HG03175 (cell line): ENCODE measurements at regions not wholly inside any gene's neighbourhood (a gene's known extent, or its start where the extent isn't known, plus 50 kb on each side); places are given as distances from the start of the nearest gene placed in this dataset.

Source experiments
- ATAC-seq: cut with Tn5 transposase; IDR thresholded peaks from one replicate; pipeline ENCODE4 v1.9.1; 2021; ENCODE audit warnings: mild to moderate bottlenecking, moderate library complexity; ENCODE audit not compliant: unreplicated experiment

DNA sequence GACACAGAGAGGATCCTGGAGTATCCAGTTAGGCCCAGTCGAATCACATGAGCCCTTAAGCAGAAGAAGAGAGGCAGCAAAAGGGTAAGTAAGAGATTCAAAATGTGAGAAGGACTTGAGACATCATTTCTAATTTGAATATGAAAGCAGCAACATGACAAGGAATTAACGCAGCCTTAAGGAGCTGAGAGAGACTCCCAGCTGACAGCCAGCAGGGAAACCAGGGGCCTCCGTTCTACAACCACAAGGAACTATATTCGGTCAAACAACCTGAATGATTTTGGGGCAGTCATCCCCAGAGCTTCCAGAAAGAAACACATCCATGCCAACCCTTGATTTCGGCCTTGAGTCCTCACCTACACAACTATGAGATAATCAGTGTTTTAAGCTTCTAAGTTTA, 189.7 kb upstream of the MTNR1B start:
- no peak for ATAC-seq

GRCh38 chr11:92781151-92781550, 188.3 kb upstream of the MTNR1B start:
- no peak for ATAC-seq

DNA sequence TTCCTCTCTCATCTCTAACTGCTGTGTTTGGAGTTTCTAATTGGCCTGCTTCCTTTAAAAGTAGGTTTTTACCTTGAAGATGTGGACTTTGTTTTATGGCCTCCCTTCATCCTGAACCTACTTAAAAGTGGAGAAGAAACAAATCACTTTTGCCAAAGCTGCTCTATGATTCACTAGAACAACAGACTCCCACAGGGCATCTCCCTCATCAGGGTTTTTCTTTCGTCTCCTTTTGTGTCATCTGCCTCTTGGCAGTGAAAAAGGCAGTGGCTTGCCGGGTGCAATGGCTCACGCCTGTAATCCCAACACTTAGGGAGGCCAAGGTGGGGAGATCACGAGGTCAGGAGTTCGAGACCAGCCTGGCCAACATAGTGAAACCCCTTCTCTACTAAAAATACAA, 186.6 kb upstream of the MTNR1B start:
- no peak for ATAC-seq

DNA sequence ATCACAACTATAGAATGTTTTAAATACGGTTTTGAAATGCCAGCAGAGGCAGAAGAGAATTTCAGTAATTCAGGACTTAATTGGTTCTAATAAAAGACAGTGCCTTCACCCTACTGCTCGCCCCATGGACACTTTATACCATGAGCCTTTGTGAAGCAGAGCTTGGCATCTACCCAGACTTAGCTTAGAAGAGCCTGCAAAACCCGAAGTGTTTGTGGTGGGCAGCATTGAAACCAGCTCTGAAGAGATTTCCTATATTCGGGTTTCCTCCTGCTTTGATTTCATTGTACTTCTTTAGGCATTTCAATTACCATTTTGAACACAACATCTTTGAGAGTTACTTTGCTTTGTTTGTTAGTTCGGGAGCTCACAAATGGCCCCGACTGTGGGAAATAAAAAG, 185.1 kb upstream of the MTNR1B start:
- ATAC-seq: no peak

DNA sequence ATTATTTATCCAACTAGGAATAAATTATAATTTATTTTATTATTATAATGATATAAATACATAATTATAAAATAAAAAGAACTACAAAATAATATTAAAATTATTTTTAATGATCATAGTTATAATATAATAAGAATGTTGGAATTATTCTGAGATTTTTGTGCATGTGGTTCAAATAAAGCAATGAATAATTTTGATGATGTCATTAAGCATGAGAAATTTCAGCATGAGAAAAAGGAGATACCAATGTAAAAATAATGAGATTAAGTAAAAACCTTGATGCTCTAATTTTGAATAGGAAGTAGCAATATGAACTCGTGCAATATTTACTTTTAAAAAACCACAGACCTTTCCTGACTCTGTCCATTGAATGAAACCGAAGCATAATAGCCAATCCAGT, 181.8 kb upstream of the MTNR1B start:
- no peak for ATAC-seq

DNA sequence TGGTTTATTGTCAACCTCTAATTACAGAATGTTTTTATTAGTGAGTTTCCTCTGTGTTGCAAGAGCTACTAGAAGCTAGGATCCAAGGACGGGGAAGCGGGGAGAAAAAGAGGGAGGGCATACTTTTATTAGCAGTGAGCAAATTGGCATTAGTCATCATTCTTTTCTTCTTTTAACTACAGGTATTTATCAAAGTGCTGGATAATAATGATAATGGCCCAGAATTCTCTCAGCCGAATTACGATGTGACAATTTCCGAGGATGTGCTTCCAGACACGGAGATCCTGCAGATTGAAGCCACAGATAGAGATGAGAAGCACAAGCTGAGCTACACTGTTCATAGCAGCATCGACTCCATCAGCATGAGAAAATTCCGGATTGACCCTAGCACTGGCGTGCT, 179.7 kb upstream of the MTNR1B start:
- no peak for ATAC-seq

DNA sequence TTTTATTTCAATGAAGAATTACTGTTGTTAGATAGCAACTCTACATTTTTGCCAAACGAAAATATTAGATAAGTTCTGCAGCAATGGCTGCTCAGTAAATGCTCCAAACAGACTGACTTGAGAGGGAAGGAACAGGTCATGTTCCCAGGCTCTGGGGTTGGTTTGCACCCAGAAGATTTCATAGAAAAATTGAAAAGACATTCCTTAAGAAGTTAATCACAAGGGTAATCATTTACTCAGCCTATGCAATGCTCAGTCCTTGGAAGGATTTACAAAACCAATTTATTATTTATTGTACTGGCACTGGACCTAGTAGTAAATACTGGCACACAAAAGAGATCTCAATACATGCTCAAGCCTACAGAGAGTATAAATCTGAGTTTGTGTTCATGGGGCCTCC, 179.1 kb upstream of the MTNR1B start:
- ATAC-seq: no peak

DNA sequence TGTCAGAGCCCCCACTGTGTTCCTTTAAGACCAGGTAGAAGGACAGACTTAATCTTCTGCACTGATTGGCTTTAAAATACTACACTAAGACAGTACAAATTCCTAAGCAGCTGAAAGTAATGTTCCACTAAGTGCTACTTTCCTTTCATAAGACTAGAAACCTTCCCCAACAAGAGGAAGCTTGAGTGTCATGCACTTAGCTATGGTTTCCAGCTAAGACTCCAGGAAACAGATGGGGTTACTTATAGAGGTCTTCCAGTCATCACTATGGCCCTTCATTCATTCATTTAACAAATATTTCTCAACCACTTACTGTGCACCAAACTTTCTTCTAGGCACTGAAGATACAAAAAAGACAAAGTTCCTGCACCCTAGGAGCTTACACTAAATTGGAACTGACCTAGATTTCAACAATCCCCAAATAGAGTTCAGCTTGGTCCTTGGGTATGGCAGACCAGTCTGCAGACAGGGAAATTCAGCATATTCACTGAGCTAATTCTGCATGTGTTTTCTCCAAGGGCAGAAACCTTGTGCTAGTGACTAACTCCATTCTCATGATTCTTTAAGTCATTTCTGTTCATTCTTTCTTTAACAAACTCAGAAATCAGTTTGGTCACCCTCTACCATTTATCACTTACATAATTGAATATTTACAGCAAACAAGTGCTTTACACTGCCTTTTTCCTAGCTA, 178.4 kb upstream of the MTNR1B start:
- no peak for ATAC-seq

GRCh38 chr11:92791886-92792285, 177.6 kb upstream of the MTNR1B start:
- no peak for ATAC-seq

DNA sequence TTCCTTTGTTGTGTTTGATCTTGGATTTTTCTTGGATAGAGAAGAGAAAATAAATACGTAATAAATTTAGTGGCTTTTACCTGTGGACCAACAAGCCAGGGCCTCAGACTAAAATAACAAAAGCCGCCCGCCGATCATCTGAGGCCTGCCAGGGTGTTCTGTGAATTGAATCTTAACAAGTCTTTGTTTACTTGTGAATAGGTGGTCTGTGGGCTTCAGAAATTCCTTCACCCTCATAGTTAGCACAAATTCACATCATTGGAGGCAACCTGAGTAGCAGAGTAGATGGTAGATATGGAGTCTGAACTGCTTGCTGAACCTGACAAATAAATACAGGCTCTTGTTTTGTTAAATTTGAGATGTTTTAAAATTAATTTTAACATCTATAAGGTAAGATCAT, 176.3 kb upstream of the MTNR1B start:
- no peak for ATAC-seq

- no peak for ATAC-seq
These were observed 174.7 kb upstream of the MTNR1B start for GRCh38 chr11:92794783-92795182.

DNA sequence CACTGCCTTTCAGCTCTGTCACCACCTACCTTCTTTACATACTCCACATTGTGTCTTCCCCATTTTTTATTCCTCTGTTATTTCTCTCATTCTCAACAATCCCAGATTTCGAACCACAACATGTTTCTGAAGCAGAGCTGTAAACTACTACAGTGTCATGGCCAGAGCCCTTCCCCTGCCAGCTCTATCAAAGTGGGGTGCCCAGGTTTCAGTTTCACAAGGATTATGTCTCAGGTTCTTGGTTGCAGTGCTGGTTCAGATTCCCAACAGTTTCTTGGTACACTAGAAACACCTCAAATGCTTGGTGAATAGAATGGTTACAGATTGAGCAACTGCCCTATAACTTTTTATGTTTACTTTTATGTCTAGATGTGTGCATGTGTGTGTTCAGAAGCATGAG, 172.7 kb upstream of the MTNR1B start:
- no peak for ATAC-seq

DNA sequence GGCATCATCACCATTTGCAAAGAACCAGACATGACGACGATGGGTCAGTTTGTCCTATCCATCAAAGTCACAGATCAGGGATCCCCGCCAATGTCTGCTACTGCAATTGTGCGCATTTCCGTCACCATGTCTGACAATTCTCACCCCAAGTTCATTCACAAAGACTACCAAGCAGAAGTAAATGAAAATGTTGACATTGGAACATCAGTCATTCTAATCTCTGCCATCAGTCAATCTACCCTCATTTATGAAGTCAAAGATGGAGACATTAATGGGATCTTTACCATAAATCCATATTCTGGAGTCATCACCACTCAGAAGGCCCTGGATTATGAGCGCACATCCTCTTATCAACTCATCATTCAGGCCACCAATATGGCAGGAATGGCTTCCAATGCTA, 171.6 kb upstream of the MTNR1B start:
- ATAC-seq: no peak

DNA sequence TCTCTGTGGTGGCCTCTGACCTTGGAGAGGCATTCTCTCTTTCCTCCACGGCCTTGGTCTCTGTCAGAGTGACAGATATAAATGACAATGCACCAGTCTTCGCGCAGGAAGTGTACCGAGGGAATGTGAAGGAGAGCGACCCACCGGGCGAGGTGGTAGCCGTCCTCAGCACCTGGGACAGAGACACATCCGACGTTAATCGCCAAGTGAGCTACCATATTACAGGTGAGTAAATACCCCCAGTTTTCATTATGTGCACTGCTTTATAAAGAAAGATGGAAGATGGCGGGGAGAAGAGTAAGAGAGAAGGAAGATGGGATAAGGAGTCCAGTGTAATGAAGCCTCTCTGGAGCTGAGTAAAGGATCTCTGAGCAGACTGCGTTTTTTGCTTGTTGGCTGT, 167.8 kb upstream of the MTNR1B start:
- ATAC-seq: no peak

- ATAC-seq: no peak
These were observed 166.8 kb upstream of the MTNR1B start for GRCh38 chr11:92802644-92803043.

- no peak for ATAC-seq
These were observed 166.1 kb upstream of the MTNR1B start for GRCh38 chr11:92803391-92803790.

- no peak for ATAC-seq
These were observed 165.0 kb upstream of the MTNR1B start for GRCh38 chr11:92804388-92804966.

DNA sequence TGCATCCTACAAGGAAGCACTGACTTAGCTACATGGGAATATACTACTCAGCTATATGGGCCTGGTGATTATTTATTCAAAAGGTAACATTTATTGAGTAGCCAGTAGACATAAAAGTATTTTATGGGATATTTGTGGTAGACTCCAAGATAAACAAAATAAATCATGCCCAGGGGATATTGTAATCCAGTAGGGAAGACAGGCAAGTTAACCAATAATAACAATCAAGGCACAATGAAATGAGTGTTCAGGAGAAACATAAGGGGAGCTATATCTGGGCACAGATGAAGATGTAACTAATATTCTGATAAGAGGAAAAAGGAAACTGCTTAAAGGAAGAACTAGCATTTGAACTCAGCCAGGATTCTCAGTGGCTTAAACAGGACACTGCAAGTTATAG, 161.4 kb upstream of the MTNR1B start:
- ATAC-seq: no peak

DNA sequence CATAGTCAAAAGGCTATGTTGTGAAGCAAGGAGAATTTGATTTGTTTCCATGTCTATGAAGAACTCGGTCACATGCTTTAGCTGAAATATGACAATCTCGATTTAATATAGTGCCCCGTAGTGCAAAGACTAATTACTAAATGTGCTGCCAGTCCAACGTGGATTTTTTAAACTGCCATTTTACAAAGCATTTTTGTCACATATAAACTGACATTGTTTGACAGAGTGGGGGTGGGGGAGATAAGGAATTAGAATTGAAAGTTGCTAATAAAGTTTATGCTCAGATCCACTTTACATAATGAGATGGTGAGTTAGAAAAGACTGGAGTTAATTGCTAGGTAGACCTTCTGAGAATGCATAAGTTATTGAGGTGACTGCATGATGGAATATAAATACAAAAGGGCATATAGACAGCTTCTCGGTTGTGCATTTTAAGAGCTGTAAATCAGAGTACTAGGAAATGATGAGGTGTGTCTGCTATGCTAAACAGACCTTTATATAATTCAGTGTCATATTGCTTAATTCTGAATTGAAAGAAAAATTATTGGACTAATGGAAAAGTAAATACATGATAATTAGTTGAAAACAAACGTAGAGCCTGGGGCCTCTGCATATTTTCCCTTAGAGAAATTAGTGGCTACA, 158.9 kb upstream of the MTNR1B start:
- no peak for ATAC-seq

GRCh38 chr11:92811341-92811740, 158.1 kb upstream of the MTNR1B start:
- ATAC-seq: no peak

GRCh38 chr11:92812841-92813240, 156.6 kb upstream of the MTNR1B start:
- ATAC-seq: no peak

- ATAC-seq: no peak
These were observed 149.6 kb upstream of the MTNR1B start for GRCh38 chr11:92819830-92820229.

DNA sequence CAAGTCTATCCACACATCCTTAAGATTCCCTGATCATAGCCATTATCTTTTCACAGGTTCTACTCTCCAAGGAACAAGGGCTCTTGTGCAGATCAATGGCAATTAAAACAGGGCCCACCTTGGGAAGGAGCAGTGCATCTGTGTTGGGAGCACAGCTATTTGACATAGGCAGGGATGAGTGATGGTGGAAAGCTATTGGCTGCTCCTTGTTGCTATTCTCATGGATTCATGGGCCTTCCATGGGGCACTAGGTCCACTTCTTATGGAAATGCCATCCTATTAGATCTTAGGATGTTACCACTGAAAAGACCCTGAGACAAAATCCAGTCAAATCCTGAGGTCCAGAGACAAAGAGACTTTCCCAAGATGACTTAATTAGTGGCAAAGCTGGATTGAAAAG, 148.6 kb upstream of the MTNR1B start:
- no peak for ATAC-seq
